ENCODE measurements at regions not wholly inside any gene's neighbourhood (a gene's known extent, or its start where the extent isn't known, plus 50 kb on each side); places are given as distances from the start of the nearest gene placed in this dataset.
A peak's percentile ranks its signal among the peaks of the same experiment; 100 is the strongest.

GRCh38 chr3:144141496-144141895 lies 169.9 kb downstream of the DIPK2A start:
- Mint-ChIP-seq H3K4me1 (peaks cover 26% of the 10 kb centered on the region), H3K9me3 (peaks cover 8% of the 10 kb centered on the region)
- no peak for TF ChIP-seq CTCF (IDR thresholded peaks at IDR 0.05; ENCODE audit: unreplicated experiment in 3 of 3)

GRCh38 chr3:144142151-144142840 lies 170.7 kb downstream of the DIPK2A start:
- peaks cover 26% of the 10 kb centered on the region for H3K4me1 Mint-ChIP-seq
- peak overlapping the region in 2 of 3 experiments; percentile 2 for H3K4me3 Mint-ChIP-seq
- no peaks in the 10 kb centered on the region for H3K36me3 Mint-ChIP-seq (ENCODE audit: low read depth)
- peak overlapping the region; percentile 48 to 89 (median 86) for H3K27ac Mint-ChIP-seq
- peaks cover 8% of the 10 kb centered on the region for H3K9me3 Mint-ChIP-seq
- no peaks in the 10 kb centered on the region for H3K27me3 Mint-ChIP-seq (ENCODE audit: low read depth)
- TF ChIP-seq CTCF (IDR thresholded peaks at IDR 0.05; ENCODE audit: unreplicated experiment in 3 of 3) = no peak

More at GRCh38 chr3:144141496-144141895, 169.9 kb downstream of the DIPK2A start:
- Mint-ChIP-seq H3K4me3 (no peak overlapping the region), H3K36me3 (ENCODE audit: low read depth) (no peaks in the 10 kb centered on the region), H3K27me3 (ENCODE audit: low read depth) (no peaks in the 10 kb centered on the region), H3K27ac (peak overlapping the region in 1 of 3 experiments; percentile 86)

GRCh38 chr3:144148356-144148755 lies 176.7 kb downstream of the DIPK2A start:
- Mint-ChIP-seq H3K4me3 (no peak overlapping the region), H3K27ac (no peak overlapping the region), H3K4me1 (no peaks in the 10 kb centered on the region), H3K9me3 (no peaks in the 10 kb centered on the region), H3K27me3 (ENCODE audit: low read depth) (peaks cover 4% of the 10 kb centered on the region), H3K36me3 (ENCODE audit: low read depth) (no peaks in the 10 kb centered on the region)
- TF ChIP-seq CTCF (IDR thresholded peaks at IDR 0.05; ENCODE audit: unreplicated experiment in 3 of 3) = no peak

- H3K4me1 Mint-ChIP-seq = no peaks in the 10 kb centered on the region
- no peak overlapping the region for H3K4me3 Mint-ChIP-seq
- H3K36me3 Mint-ChIP-seq (ENCODE audit: low read depth) = no peaks in the 10 kb centered on the region
- H3K27me3 Mint-ChIP-seq (ENCODE audit: low read depth) = peaks cover 4% of the 10 kb centered on the region
- no peak for TF ChIP-seq CTCF (IDR thresholded peaks at IDR 0.05; ENCODE audit: unreplicated experiment in 3 of 3)
- H3K27ac Mint-ChIP-seq = no peak overlapping the region
- H3K9me3 Mint-ChIP-seq = no peaks in the 10 kb centered on the region
Observed at GRCh38 chr3:144151983-144152382, 180.4 kb downstream of the DIPK2A start.

- Mint-ChIP-seq H3K36me3 (ENCODE audit: low read depth) (no peaks in the 10 kb centered on the region), H3K4me3 (no peak overlapping the region), H3K9me3 (no peaks in the 10 kb centered on the region), H3K4me1 (peaks cover 31% of the 10 kb centered on the region), H3K27me3 (ENCODE audit: low read depth) (peaks cover 4% of the 10 kb centered on the region), H3K27ac (no peak overlapping the region)
- no peak for TF ChIP-seq CTCF (IDR thresholded peaks at IDR 0.05; ENCODE audit: unreplicated experiment in 3 of 3)
Observed at GRCh38 chr3:144160627-144161026, 189.0 kb downstream of the DIPK2A start.

- peak overlapping the region; percentile 21 to 28 (median 23) for H3K27ac Mint-ChIP-seq
- no peaks in the 10 kb centered on the region for H3K9me3 Mint-ChIP-seq
- TF ChIP-seq CTCF (IDR thresholded peaks at IDR 0.05; ENCODE audit: unreplicated experiment in 3 of 3) = no peak
- no peak overlapping the region for H3K4me3 Mint-ChIP-seq
- H3K4me1 Mint-ChIP-seq = peaks cover 34% of the 10 kb centered on the region
- peaks cover 4% of the 10 kb centered on the region for H3K27me3 Mint-ChIP-seq (ENCODE audit: low read depth)
- H3K36me3 Mint-ChIP-seq (ENCODE audit: low read depth) = no peaks in the 10 kb centered on the region
Observed at GRCh38 chr3:144162042-144162441, 190.4 kb downstream of the DIPK2A start.
